Vagina (tissue), 2 donors: ENCODE measurements at regions not wholly inside any gene's neighbourhood (a gene's known extent, or its start where the extent isn't known, plus 50 kb on each side); places are given as distances from the start of the nearest gene placed in this dataset.

Source experiments
- DNase-seq, 2 donors: peaks; one replicate each; pipeline ENCODE4 v3.0.0-alpha.2; 2017; ENCODE audit errors: extremely low spot score in 2 of 2
- H3K27ac ChIP-seq: fragments of 200-600 bp; sonication (generic); one replicate; pipeline ENCODE4 v1.5.1; 2019
- H3K27me3 ChIP-seq: fragments of 200-600 bp; sonication (generic); one replicate; pipeline ENCODE4 v1.5.1; 2019
- H3K36me3 ChIP-seq, 2 donors: fragments of 200-600 bp; sonication (generic); one replicate each; pipeline ENCODE4 v1.5.1; 2017 to 2019
- H3K4me1 ChIP-seq: fragments of 200-600 bp; sonication (generic); one replicate; pipeline ENCODE4 v1.5.1; 2019
- H3K4me3 ChIP-seq, 2 donors: fragments of 200-600 bp; sonication (generic); 1 replicate in 1 of 2; 2 replicates in 1 of 2; pipeline ENCODE4 v1.5.1; 2016 to 2019
- H3K9me3 ChIP-seq: fragments of 200-600 bp; sonication (generic); one replicate; pipeline ENCODE4 v1.5.1; 2019
- CTCF ChIP-seq, 3 experiments: fragments of 450-650 bp in 2 of 3; fragments of 200-600 bp in 1 of 3; sonication (generic) in 1 of 3; IDR thresholded peaks; one replicate each; pipeline ENCODE4 v1.5.1; 2017 to 2019; ENCODE audit warnings: antibody characterized with exemption in 3 of 3, mild to moderate bottlenecking in 2 of 3, moderate library complexity in 2 of 3
- POLR2A ChIP-seq, 2 donors: fragments of 450-650 bp; IDR thresholded peaks; one replicate each; pipeline ENCODE4 v1.6.1; 2017; ENCODE audit warnings: antibody characterized with exemption in 2 of 2, mild to moderate bottlenecking in 2 of 2, moderate library complexity in 2 of 2
- POLR2AphosphoS5 ChIP-seq, 2 donors: sonication (generic); formaldehyde crosslinking; IDR thresholded peaks; one replicate each; pipeline ENCODE4 v1.9.0; 2017; ENCODE audit warnings: antibody characterized with exemption in 2 of 2, mild to moderate bottlenecking in 2 of 2, low read depth in 1 of 2; ENCODE audit not compliant: insufficient read depth in 1 of 2
- intact Hi-C: fragments of 100-400 bp; cut with DNase I; formaldehyde crosslinking; loops from one replicate; pipeline ENCODE4 v1.15.1; 2023

- TF ChIP-seq POLR2AphosphoS5 (IDR thresholded peaks at IDR 0.05; ENCODE audit: insufficient read depth in 1 of 2, low read depth in 1 of 2) (no peak), POLR2A (IDR thresholded peaks at IDR 0.05) (no peak), CTCF (IDR thresholded peaks at IDR 0.05) (no peak)
- Histone ChIP-seq H3K27ac (no peak overlapping the region), H3K4me1 (no peaks in the 10 kb centered on the region), H3K9me3 (no peaks in the 10 kb centered on the region), H3K4me3 (no peak overlapping the region), H3K27me3 (no peaks in the 10 kb centered on the region), H3K36me3 (no peaks in the 10 kb centered on the region)
- intact Hi-C loops: no loop called here
- DNase-seq: no peak
These were observed 71.6 kb upstream of the NRSN1 start for GRCh38 chr6:24054388-24054787.

DNA sequence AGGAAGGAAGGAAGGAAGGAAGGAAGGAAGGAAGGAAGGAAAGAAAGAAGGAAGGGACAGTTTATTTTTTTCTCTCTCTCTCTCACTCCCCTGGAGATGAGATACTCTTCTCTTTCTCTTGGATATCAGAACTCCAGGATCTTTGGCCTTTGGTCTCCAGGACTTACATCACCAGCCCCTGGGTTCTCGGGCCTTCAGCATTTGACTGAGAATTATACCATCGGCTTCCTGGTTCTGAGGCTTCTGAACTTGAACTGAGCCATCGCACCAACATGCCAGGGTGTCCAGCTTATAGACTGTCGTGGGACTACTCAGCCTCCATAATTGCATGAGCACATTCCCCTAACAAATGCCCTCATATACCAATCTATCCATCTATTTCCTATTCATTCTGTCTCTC, 69.4 kb upstream of the NRSN1 start:
- no peak for TF ChIP-seq POLR2AphosphoS5 (IDR thresholded peaks at IDR 0.05; ENCODE audit: insufficient read depth in 1 of 2, low read depth in 1 of 2)
- TF ChIP-seq POLR2A (IDR thresholded peaks at IDR 0.05): no peak
- TF ChIP-seq CTCF (IDR thresholded peaks at IDR 0.05): no peak
- intact Hi-C loops: no loop called here
- no peaks in the 10 kb centered on the region for H3K36me3 ChIP-seq
- no peaks in the 10 kb centered on the region for H3K4me1 ChIP-seq
- no peaks in the 10 kb centered on the region for H3K27me3 ChIP-seq
- H3K4me3 ChIP-seq: no peak overlapping the region
- no peak overlapping the region for H3K27ac ChIP-seq
- H3K9me3 ChIP-seq: no peaks in the 10 kb centered on the region
- DNase-seq: no peak

- no peak overlapping the region for H3K27ac ChIP-seq
- no peaks in the 10 kb centered on the region for H3K27me3 ChIP-seq
- TF ChIP-seq CTCF (IDR thresholded peaks at IDR 0.05) (no peak), POLR2AphosphoS5 (IDR thresholded peaks at IDR 0.05; ENCODE audit: insufficient read depth in 1 of 2, low read depth in 1 of 2) (no peak), POLR2A (IDR thresholded peaks at IDR 0.05) (no peak)
- no peak overlapping the region for H3K4me3 ChIP-seq
- H3K9me3 ChIP-seq: no peaks in the 10 kb centered on the region
- intact Hi-C loops: no loop called here
- H3K4me1 ChIP-seq: no peaks in the 10 kb centered on the region
- no peak for DNase-seq
- H3K36me3 ChIP-seq: no peaks in the 10 kb centered on the region
These were observed 69.0 kb upstream of the NRSN1 start for GRCh38 chr6:24057030-24057429.

- no peaks in the 10 kb centered on the region for H3K9me3 ChIP-seq
- TF ChIP-seq POLR2A (IDR thresholded peaks at IDR 0.05) (no peak), POLR2AphosphoS5 (IDR thresholded peaks at IDR 0.05; ENCODE audit: insufficient read depth in 1 of 2, low read depth in 1 of 2) (no peak), CTCF (IDR thresholded peaks at IDR 0.05) (no peak)
- no peak overlapping the region for H3K4me3 ChIP-seq
- no peaks in the 10 kb centered on the region for H3K27me3 ChIP-seq
- H3K36me3 ChIP-seq: no peaks in the 10 kb centered on the region
- intact Hi-C loops: no loop called here
- no peak for DNase-seq
- no peaks in the 10 kb centered on the region for H3K4me1 ChIP-seq
- H3K27ac ChIP-seq: no peak overlapping the region
These were observed 64.8 kb upstream of the NRSN1 start for GRCh38 chr6:24060982-24061754.

DNA sequence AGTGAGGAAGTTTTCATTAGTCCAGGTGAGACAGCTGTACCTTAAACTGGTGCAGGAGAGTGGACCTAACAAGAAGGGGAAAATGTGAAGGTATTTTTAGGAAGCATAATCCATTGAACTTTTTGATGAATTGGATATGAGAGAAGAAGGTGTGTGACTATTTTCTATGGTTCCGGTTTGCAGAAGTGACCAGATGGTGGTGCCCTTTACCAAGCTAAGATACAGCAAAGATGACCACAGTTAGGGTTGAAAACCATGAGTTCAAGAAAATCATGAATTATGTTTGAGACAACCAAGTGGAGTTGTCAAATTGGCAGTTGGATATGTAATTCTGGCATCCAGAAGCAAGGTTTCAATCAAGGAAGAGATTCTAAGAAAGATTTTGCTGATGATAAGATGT, 61.9 kb upstream of the NRSN1 start:
- no peak for DNase-seq
- Histone ChIP-seq H3K27ac (no peak overlapping the region), H3K4me1 (no peaks in the 10 kb centered on the region), H3K4me3 (no peak overlapping the region), H3K27me3 (no peaks in the 10 kb centered on the region), H3K36me3 (no peaks in the 10 kb centered on the region), H3K9me3 (no peaks in the 10 kb centered on the region)
- intact Hi-C loops: no loop called here
- TF ChIP-seq CTCF (IDR thresholded peaks at IDR 0.05): no peak
- TF ChIP-seq POLR2A (IDR thresholded peaks at IDR 0.05): no peak
- TF ChIP-seq POLR2AphosphoS5 (IDR thresholded peaks at IDR 0.05; ENCODE audit: insufficient read depth in 1 of 2, low read depth in 1 of 2): no peak
